Jurkat, Clone E6-1 (cell line): ENCODE measurements at regions not wholly inside any gene's neighbourhood (a gene's known extent, or its start where the extent isn't known, plus 50 kb on each side); places are given as distances from the start of the nearest gene placed in this dataset.
"Not testable (repeated sequence)": the region's sequence is repeated elsewhere in the genome, so short reads cannot be mapped to it uniquely, and the experiment has no call there.

ENCODE experiments used
- DNase-seq: peaks from one replicate; pipeline ENCODE4 v3.0.0-alpha.2; 2011; ENCODE audit warnings: low read depth, low spot score
- H3K4me3 ChIP-seq: 2 replicates; pipeline ENCODE4 v1.5.1; 2011; ENCODE audit warnings: mild to moderate bottlenecking, low read length, control low read depth, moderate library complexity

- H3K4me3 ChIP-seq, result no peak overlapping the region
- no peak for DNase-seq
Measured at GRCh38 chr11:34830648-34831047, 85.5 kb downstream of the APIP start.

- no peak overlapping the region for H3K4me3 ChIP-seq
- DNase-seq, result no peak
Measured at GRCh38 chr11:34830035-34830434, 86.1 kb downstream of the APIP start.

GRCh38 chr11:34827228-34827627 lies 89.0 kb downstream of the APIP start:
- DNase-seq, result no peak
- H3K4me3 ChIP-seq, result no peak overlapping the region

- no peak for DNase-seq
- H3K4me3 ChIP-seq, result no peak overlapping the region
Measured at GRCh38 chr11:34826384-34826726, 89.8 kb downstream of the APIP start.

- no peak overlapping the region for H3K4me3 ChIP-seq
- DNase-seq, result no peak
Measured at GRCh38 chr11:34825670-34826383, 90.4 kb downstream of the APIP start.

- H3K4me3 ChIP-seq, result no peak overlapping the region
- DNase-seq, result no peak
Measured at GRCh38 chr11:34825315-34825669, 90.9 kb downstream of the APIP start.

- DNase-seq, result no peak
- H3K4me3 ChIP-seq, result no peak overlapping the region
Measured at GRCh38 chr11:34824425-34824824, 91.8 kb downstream of the APIP start.

- no peak overlapping the region for H3K4me3 ChIP-seq
- DNase-seq, result no peak
Measured at GRCh38 chr11:34823639-34824038, 92.5 kb downstream of the APIP start.

GRCh38 chr11:34823197-34823596 lies 93.0 kb downstream of the APIP start:
- no peak for DNase-seq
- no peak overlapping the region for H3K4me3 ChIP-seq

DNA sequence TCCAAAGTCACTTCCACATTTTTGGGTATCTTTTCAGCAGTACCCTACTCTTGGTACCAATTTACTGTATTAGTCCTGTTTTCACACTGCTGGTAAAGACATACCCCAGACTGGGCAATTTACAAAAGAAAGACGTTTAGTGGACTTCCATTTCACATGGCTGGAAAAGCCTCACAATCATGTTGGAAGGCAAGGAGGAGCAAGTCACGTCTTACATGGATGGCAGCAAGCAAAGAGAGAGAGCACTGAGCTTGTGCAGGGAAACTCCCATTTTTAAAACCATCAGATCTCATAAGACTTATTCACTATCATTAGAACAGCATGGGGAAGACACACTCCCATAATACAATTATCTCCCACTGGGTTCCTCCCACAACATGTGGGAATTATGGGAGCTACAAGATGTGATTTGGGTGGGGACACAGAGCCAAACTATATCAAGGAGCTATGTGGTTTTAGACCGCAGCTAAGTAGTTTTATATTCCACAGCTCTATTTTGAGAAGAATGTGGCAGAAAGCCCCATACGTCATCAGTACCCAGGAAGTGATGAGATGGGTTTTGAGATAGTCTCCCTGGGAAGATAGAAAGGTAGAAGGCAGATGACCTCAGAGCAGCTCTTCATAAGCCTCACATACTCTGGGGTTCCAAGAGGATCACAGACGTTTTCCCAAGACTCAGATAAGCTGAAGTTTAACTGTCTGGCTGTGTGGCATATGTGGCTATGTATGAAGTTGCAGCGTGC lies 96.3 kb downstream of the APIP start:
- no peak overlapping the region for H3K4me3 ChIP-seq
- peak; percentile 70 for DNase-seq

DNA sequence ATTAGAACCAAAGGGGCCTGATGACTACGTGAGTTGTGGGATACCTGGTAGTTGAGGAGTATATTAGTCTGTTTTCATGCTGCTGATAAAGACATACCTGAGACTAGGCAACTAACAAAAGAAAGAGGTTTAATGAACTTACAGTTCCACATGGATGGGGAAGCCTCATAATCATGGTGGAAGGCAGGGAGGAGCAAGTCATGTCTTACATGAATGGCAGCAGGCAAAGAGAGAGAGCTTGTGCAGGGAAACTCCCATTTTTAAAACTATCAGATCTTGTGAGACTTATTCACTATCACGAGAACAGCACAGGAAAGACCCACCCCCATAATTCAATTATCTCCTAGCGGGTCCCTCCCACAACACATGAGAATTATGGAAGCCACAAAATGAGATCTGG lies 98.4 kb downstream of the APIP start:
- DNase-seq, H3K4me3 ChIP-seq: not testable (repeated sequence)

GRCh38 chr11:34816698-34817213 lies 99.4 kb downstream of the APIP start:
- H3K4me3 ChIP-seq, result no peak overlapping the region
- no peak for DNase-seq

DNA sequence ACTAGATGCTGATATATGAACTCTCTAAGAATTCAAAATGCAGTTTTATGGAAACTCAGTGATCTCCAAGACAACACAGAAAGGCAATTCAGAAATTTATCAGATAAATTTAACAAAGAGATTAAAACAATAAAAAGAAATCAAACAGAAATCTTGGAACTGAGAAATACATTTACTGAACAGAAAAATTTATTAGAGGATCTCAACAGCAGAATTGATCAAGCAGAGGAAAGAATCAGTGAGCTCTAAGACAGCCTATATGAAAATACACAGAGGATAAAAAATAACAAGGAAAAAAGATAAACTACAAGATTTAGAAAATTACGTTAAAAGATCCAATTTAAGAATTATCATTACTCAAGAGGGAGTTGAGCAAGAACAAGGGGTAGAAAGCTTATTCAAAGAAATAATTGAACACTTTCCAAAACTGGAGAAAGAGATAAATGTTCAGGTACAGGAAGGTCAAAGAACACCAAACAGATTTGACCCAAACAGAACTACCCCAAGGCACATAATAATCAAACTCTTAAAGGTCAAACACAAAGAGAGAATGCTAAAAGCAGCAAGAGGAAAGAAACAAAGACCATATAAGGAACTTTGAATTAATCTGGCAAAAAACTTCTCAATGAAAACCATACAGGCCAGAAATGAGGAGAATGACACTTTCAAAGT lies 103.1 kb downstream of the APIP start:
- DNase-seq, result no peak
- no peak overlapping the region for H3K4me3 ChIP-seq

GRCh38 chr11:34811858-34812257 lies 104.3 kb downstream of the APIP start:
- no peak overlapping the region for H3K4me3 ChIP-seq

GRCh38 chr11:34810107-34810562 lies 106.0 kb downstream of the APIP start:
- DNase-seq, result peak; percentile 18
- no peak overlapping the region; the same call in 1 of the 2 replicates for H3K4me3 ChIP-seq

More at GRCh38 chr11:34811858-34812257, 104.3 kb downstream of the APIP start:
- no peak for DNase-seq

GRCh38 chr11:34809191-34810106 lies 106.7 kb downstream of the APIP start:
- peak; percentile 91 for DNase-seq
- no peak overlapping the region; the same call in 1 of the 2 replicates for H3K4me3 ChIP-seq

GRCh38 chr11:34806875-34807274 lies 109.3 kb downstream of the APIP start:
- no peak for DNase-seq
- H3K4me3 ChIP-seq, result no peak overlapping the region

- DNase-seq, result no peak
- no peak overlapping the region for H3K4me3 ChIP-seq
Measured at GRCh38 chr11:34805937-34806336, 110.2 kb downstream of the APIP start.

DNA sequence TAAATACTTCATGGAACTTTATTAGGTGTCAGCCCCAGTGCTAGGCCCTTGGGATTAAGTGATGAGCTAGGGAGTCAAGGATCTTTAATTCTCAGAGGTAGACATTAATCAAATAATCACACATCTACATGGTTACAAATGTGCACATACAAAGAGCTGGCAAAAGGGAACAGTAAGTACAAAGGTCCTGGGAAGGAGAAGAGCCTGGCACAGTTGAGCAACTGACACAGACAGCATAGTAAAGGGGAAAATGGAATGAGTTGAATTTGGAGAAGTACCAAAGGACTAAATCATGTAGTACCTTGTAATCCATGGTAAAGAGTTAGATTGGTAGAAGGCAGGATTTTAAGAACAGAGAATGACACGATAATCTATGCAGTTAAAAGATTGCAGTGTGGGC lies 116.3 kb downstream of the APIP start:
- no peak for DNase-seq
- no peak overlapping the region for H3K4me3 ChIP-seq
